ENCODE measurements at regions not wholly inside any gene's neighbourhood (a gene's known extent, or its start where the extent isn't known, plus 50 kb on each side); places are given as distances from the start of the nearest gene placed in this dataset.

GRCh38 chr2:184047536-184047935 lies 550.8 kb upstream of the ZNF804A start (continued):
- TF ChIP-seq NR2C1 (IDR thresholded peaks at IDR 0.05) (no peak), NR2C1 (tag; IDR thresholded peaks at IDR 0.05) (no peak)

GRCh38 chr2:184049566-184049965 lies 548.8 kb upstream of the ZNF804A start:
- FAIRE-seq (no peak), DNase-seq (ENCODE audit: extremely low read depth in 1 of 4, low spot score in 3 of 4) (no peak), ATAC-seq (no peak)
- Histone ChIP-seq H4K20me1 (replicated peaks; ENCODE audit: control insufficient read depth, insufficient read depth, low read length) (no peaks in the 10 kb centered on the region), H2AFZ (ENCODE audit: low read depth, low read length) (no peak overlapping the region), H3K79me2 (ENCODE audit: control insufficient read depth, insufficient read depth, low read length) (no peaks in the 10 kb centered on the region), H3K4me2 (ENCODE audit: insufficient read depth, low read length) (no peak overlapping the region), H3K36me3 (ENCODE audit: control insufficient read depth, insufficient read depth, low read length) (no peaks in the 10 kb centered on the region), H3K9me3 (replicated peaks; ENCODE audit: control insufficient read depth, insufficient read depth, low read depth, low read length) (no peaks in the 10 kb centered on the region; the same call in 1 of the 2 replicates), H3K4me3 (no peak overlapping the region), H3K9me1 (ENCODE audit: control insufficient read depth, insufficient read depth, low read length) (no peaks in the 10 kb centered on the region), H3K27me3 (ENCODE audit: control insufficient read depth in 2 of 2, insufficient read depth in 2 of 2, low read length in 2 of 2) (no peaks in the 10 kb centered on the region), H3K9ac (ENCODE audit: insufficient read depth in 1 of 2, low read depth in 2 of 2, low read length in 2 of 2) (no peak overlapping the region), H3K27ac (ENCODE audit: extremely low read depth, low read depth, low read length) (no peak overlapping the region), H3K4me1 (replicated peaks in 1 of 2; ENCODE audit: control insufficient read depth in 2 of 2, insufficient read depth in 2 of 2, low read length in 2 of 2) (no peaks in the 10 kb centered on the region)
- WGBS (ENCODE audit: insufficient coverage, low coverage, missing lambda C conversion rate): 6% methylated on average over 2 of the region's 2 CpGs
- POLR2A ChIA-PET: no interaction called here
- in situ Hi-C loops (cut with MboI): no loop called here
- CTCF ChIA-PET (ENCODE audit: low intra/inter-chr PET ratio): no interaction called here
- BruUV-seq (replicated peaks): no TSS peak
- intact Hi-C loops (cut with micrococcal nuclease): no loop called here
- TF ChIP-seq ZNF785 (CRISPR knock-in tag; IDR thresholded peaks at IDR 0.05): no peak
- TF ChIP-seq HEY1 (CRISPR knock-in tag; IDR thresholded peaks at IDR 0.05; ENCODE audit: borderline replicate concordance): no peak
- no peak for TF ChIP-seq ZNF311 (CRISPR knock-in tag; IDR thresholded peaks at IDR 0.05)
- TF ChIP-seq CREB3 (tag; conservative IDR thresholded peaks at IDR 0.05; ENCODE audit: low read depth): no peak
- no peak for TF ChIP-seq ZNF232 (CRISPR knock-in tag; IDR thresholded peaks at IDR 0.05)
- no peak for TF ChIP-seq SMAD4 (CRISPR knock-in tag; conservative IDR thresholded peaks at IDR 0.05)
- TF ChIP-seq NR2C2 (CRISPR knock-in tag; IDR thresholded peaks at IDR 0.05): no peak
- no peak for TF ChIP-seq NR2C2 (tag; IDR thresholded peaks at IDR 0.05)
- TF ChIP-seq ZNF444 (CRISPR knock-in tag; IDR thresholded peaks at IDR 0.05): no peak
- no peak for TF ChIP-seq RBM14 (IDR thresholded peaks at IDR 0.05; ENCODE audit: borderline replicate concordance, insufficient read depth, low read depth, low read length)
- no peak for TF ChIP-seq SNIP1 (IDR thresholded peaks at IDR 0.05; ENCODE audit: low read depth)
- no peak for TF ChIP-seq FOXM1 (IDR thresholded peaks at IDR 0.05; ENCODE audit: low read depth)
- TF ChIP-seq FOXM1 (CRISPR knock-in tag; IDR thresholded peaks at IDR 0.05; ENCODE audit: low read depth): no peak
- TF ChIP-seq AFF1 (IDR thresholded peaks at IDR 0.05; ENCODE audit: low read depth in 1 of 2, partially characterized antibody in 2 of 2): no peak
- no peak for TF ChIP-seq EP300 (IDR thresholded peaks at IDR 0.05; ENCODE audit: low read length)
- TF ChIP-seq ZNF24 (IDR thresholded peaks at IDR 0.05): no peak
- no peak for TF ChIP-seq THRA (IDR thresholded peaks at IDR 0.05)
